Thoracic aorta (tissue), 2 donors: ENCODE measurements at regions not wholly inside any gene's neighbourhood (a gene's known extent, or its start where the extent isn't known, plus 50 kb on each side); places are given as distances from the start of the nearest gene placed in this dataset.

Experiments used
- ATAC-seq: fragments of 150-250 bp; one replicate; pipeline ENCODE4 v1.8.0; 2017; ENCODE audit warnings: low read depth; ENCODE audit not compliant: insufficient number of reproducible peaks, low FRiP score
- DNase-seq: peaks from one replicate; pipeline ENCODE4 v3.0.0-alpha.2; 2020; ENCODE audit warnings: low spot score
- H3K27ac ChIP-seq, 2 donors: fragments of 200-600 bp; sonication (generic); 1 replicate in 1 of 2; 2 replicates in 1 of 2; pipeline ENCODE4 v1.5.1; 2016; ENCODE audit warnings: mild to moderate bottlenecking in 2 of 2, moderate library complexity in 2 of 2
- H3K27me3 ChIP-seq: fragments of 200-600 bp; sonication (generic); replicated peaks from 2 replicates; pipeline ENCODE4 v1.6.0; 2016; ENCODE audit warnings: mild to moderate bottlenecking; ENCODE audit not compliant: insufficient read depth
- H3K36me3 ChIP-seq: fragments of 200-600 bp; sonication (generic); one replicate; pipeline ENCODE4 v1.5.1; 2016
- H3K4me1 ChIP-seq, 2 donors: fragments of 200-600 bp; sonication (generic); 1 replicate in 1 of 2; 2 replicates in 1 of 2; pipeline versions ENCODE4 v1.5.1 to v1.6.0; 2016; ENCODE audit warnings: low read depth in 2 of 2, mild to moderate bottlenecking in 1 of 2; ENCODE audit not compliant: control insufficient read depth in 1 of 2
- H3K4me3 ChIP-seq: fragments of 200-600 bp; sonication (generic); 2 replicates; pipeline ENCODE4 v1.5.1; 2016; ENCODE audit warnings: mild to moderate bottlenecking
- H3K9me3 ChIP-seq: fragments of 200-600 bp; sonication (generic); 2 replicates; pipeline ENCODE4 v1.5.1; 2016
- CTCF ChIP-seq: fragments of 200-600 bp; sonication (generic); IDR thresholded peaks from one replicate; pipeline ENCODE4 v1.5.1; 2019; ENCODE audit warnings: antibody characterized with exemption

- no peak for TF ChIP-seq CTCF
- Histone ChIP-seq H3K4me1 (peaks cover 7 to 15% of the 10 kb centered on the region in 2 donors), H3K27ac (no peak overlapping the region), H3K36me3 (no peaks in the 10 kb centered on the region), H3K9me3 (no peaks in the 10 kb centered on the region), H3K27me3 (no peaks in the 10 kb centered on the region), H3K4me3 (peak overlapping the region; percentile 31)
- ATAC-seq (peak; percentile 86), DNase-seq (peak; percentile 33)
Observed at GRCh38 chr17:72407336-72407909, 286.6 kb downstream of the SOX9 start.

- TF ChIP-seq CTCF = no peak
- Histone ChIP-seq H3K27me3 (no peaks in the 10 kb centered on the region), H3K27ac (no peak overlapping the region), H3K36me3 (no peaks in the 10 kb centered on the region), H3K9me3 (no peaks in the 10 kb centered on the region), H3K4me3 (no peak overlapping the region), H3K4me1 (peaks cover 7 to 15% of the 10 kb centered on the region in 2 donors)
- DNase-seq (no peak), ATAC-seq (no peak)
Observed at GRCh38 chr17:72407931-72408330, 287.1 kb downstream of the SOX9 start.

GRCh38 chr17:72408641-72409040 is 287.8 kb downstream of the SOX9 start:
- Histone ChIP-seq H3K27ac (no peak overlapping the region), H3K4me1 (peaks cover 7 to 15% of the 10 kb centered on the region in 2 donors)
- DNase-seq = no peak

GRCh38 chr17:72409405-72410002 is 288.7 kb downstream of the SOX9 start:
- H3K4me3 ChIP-seq = no peak overlapping the region
- no peaks in the 10 kb centered on the region for H3K9me3 ChIP-seq
- no peak for TF ChIP-seq CTCF
- no peaks in the 10 kb centered on the region for H3K36me3 ChIP-seq
- no peak for DNase-seq
- H3K27me3 ChIP-seq = no peaks in the 10 kb centered on the region
- H3K27ac ChIP-seq = no peak overlapping the region
- ATAC-seq = no peak
- peaks cover 7 to 15% of the 10 kb centered on the region in 2 donors for H3K4me1 ChIP-seq

More at GRCh38 chr17:72408641-72409040, 287.8 kb downstream of the SOX9 start:
- ATAC-seq = no peak
- Histone ChIP-seq H3K36me3 (no peaks in the 10 kb centered on the region), H3K9me3 (no peaks in the 10 kb centered on the region), H3K4me3 (no peak overlapping the region), H3K27me3 (no peaks in the 10 kb centered on the region)
- TF ChIP-seq CTCF = no peak

GRCh38 chr17:72411124-72411563 is 290.3 kb downstream of the SOX9 start:
- Histone ChIP-seq H3K4me3 (no peak overlapping the region), H3K27ac (no peak overlapping the region), H3K9me3 (no peaks in the 10 kb centered on the region), H3K36me3 (no peaks in the 10 kb centered on the region), H3K4me1 (peaks cover 7 to 15% of the 10 kb centered on the region in 2 donors), H3K27me3 (no peaks in the 10 kb centered on the region)
- DNase-seq = no peak
- no peak for TF ChIP-seq CTCF
- no peak for ATAC-seq
